ENCODE measurements at regions not wholly inside any gene's neighbourhood (a gene's known extent, or its start where the extent isn't known, plus 50 kb on each side); places are given as distances from the start of the nearest gene placed in this dataset.

DNA sequence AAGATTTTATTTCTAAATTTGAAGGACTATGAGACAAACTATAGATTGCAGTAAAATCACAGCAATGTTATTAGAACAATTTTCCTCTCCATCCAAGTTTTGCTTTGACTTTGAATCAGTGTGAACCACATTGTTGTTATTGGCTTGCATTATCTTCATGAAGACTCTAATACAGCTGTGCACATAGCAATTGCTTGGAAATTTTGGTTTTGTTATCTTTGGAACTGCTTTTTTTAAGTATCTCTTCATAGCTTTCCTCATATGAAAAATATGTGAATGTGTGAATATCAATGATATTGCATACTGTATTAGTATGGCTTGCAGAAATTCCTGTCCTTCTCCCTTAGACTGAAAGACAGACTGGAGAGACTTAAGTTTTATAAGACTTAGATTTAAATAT, 666.6 kb downstream of the LUZP2 start:
- TF ChIP-seq, protein P1, sequence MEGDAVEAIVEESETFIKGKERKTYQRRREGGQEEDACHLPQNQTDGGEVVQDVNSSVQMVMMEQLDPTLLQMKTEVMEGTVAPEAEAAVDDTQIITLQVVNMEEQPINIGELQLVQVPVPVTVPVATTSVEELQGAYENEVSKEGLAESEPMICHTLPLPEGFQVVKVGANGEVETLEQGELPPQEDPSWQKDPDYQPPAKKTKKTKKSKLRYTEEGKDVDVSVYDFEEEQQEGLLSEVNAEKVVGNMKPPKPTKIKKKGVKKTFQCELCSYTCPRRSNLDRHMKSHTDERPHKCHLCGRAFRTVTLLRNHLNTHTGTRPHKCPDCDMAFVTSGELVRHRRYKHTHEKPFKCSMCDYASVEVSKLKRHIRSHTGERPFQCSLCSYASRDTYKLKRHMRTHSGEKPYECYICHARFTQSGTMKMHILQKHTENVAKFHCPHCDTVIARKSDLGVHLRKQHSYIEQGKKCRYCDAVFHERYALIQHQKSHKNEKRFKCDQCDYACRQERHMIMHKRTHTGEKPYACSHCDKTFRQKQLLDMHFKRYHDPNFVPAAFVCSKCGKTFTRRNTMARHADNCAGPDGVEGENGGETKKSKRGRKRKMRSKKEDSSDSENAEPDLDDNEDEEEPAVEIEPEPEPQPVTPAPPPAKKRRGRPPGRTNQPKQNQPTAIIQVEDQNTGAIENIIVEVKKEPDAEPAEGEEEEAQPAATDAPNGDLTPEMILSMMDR (IDR thresholded peaks at IDR 0.05): no peak
- no peak for TF ChIP-seq POLR2A (IDR thresholded peaks at IDR 0.05)
